Hepatocyte (in vitro differentiated cells): ENCODE measurements at regions not wholly inside any gene's neighbourhood (a gene's known extent, or its start where the extent isn't known, plus 50 kb on each side); places are given as distances from the start of the nearest gene placed in this dataset.

ENCODE experiments used
- DNase-seq: peaks from one replicate; pipeline ENCODE4 v3.0.0-alpha.2; 2016; ENCODE audit warnings: low spot score
- H2AFZ ChIP-seq: fragments of 200-600 bp; sonication (generic); 2 replicates; pipeline ENCODE4 v1.6.0; 2016; ENCODE audit warnings: antibody characterized with exemption, mild to moderate bottlenecking
- H3K27ac ChIP-seq: fragments of 200-600 bp; sonication (generic); 2 replicates; pipeline ENCODE4 v1.5.1; 2016; ENCODE audit warnings: mild to moderate bottlenecking
- H3K27me3 ChIP-seq: fragments of 200-600 bp; sonication (generic); 2 replicates; pipeline ENCODE4 v1.6.1; 2016
- H3K36me3 ChIP-seq: fragments of 200-600 bp; sonication (generic); replicated peaks from 2 replicates; pipeline ENCODE4 v1.5.1; 2016; ENCODE audit warnings: low read depth; ENCODE audit not compliant: insufficient read depth
- H3K4me1 ChIP-seq: fragments of 200-600 bp; sonication (generic); 2 replicates; pipeline ENCODE4 v1.5.1; 2016; ENCODE audit warnings: mild to moderate bottlenecking, moderate library complexity; ENCODE audit not compliant: insufficient read depth
- H3K4me2 ChIP-seq: fragments of 200-600 bp; sonication (generic); 2 replicates; pipeline ENCODE4 v1.6.0; 2016
- H3K4me3 ChIP-seq: fragments of 200-600 bp; sonication (generic); 2 replicates; pipeline ENCODE4 v1.5.1; 2016; ENCODE audit warnings: mild to moderate bottlenecking
- H3K79me2 ChIP-seq: fragments of 200-600 bp; sonication (generic); 2 replicates; pipeline ENCODE4 v1.6.0; 2017; ENCODE audit warnings: mild to moderate bottlenecking
- H3K9me2 ChIP-seq: fragments of 200-600 bp; sonication (generic); replicated peaks from 2 replicates; pipeline ENCODE4 v1.6.0; 2017; ENCODE audit warnings: mild to moderate bottlenecking; ENCODE audit not compliant: insufficient read depth
- H3K9me3 ChIP-seq: fragments of 200-600 bp; sonication (generic); 2 replicates; pipeline ENCODE4 v1.5.1; 2016; ENCODE audit warnings: low read depth, mild to moderate bottlenecking
- H4K20me1 ChIP-seq: fragments of 200-600 bp; sonication (generic); 2 replicates; pipeline ENCODE4 v1.6.0; 2016; ENCODE audit warnings: mild to moderate bottlenecking; ENCODE audit not compliant: insufficient read depth, poor library complexity, severe bottlenecking
- CTCF ChIP-seq: fragments of 200-600 bp; sonication (generic); IDR thresholded peaks from 2 replicates; pipeline ENCODE4 v1.5.1; 2016; ENCODE audit warnings: antibody characterized with exemption, mild to moderate bottlenecking; ENCODE audit not compliant: poor library complexity
- EZH2 ChIP-seq: fragments of 200-600 bp; sonication (generic); IDR thresholded peaks from 2 replicates; pipeline ENCODE4 v1.6.1; 2016; ENCODE audit warnings: antibody characterized with exemption, mild to moderate bottlenecking, borderline replicate concordance
- EZH2phosphoT487 ChIP-seq: fragments of 200-600 bp; sonication (generic); IDR thresholded peaks from one replicate; pipeline ENCODE4 v1.6.1; 2018; ENCODE audit warnings: antibody characterized with exemption, mild to moderate bottlenecking, low read depth, moderate library complexity; ENCODE audit not compliant: unreplicated experiment, severe bottlenecking
- WGBS: methylation state at CpG from one replicate; pipeline ENCODE4 v1.1.6; 2016; ENCODE audit warnings: low lambda C conversion rate; ENCODE audit errors: missing lambda C conversion rate; 5-methylcytosine and 5-hydroxymethylcytosine counted together

- H3K4me3 ChIP-seq: no peak overlapping the region
- H3K79me2 ChIP-seq: no peaks in the 10 kb centered on the region
- no peak overlapping the region for H2AFZ ChIP-seq
- H3K27ac ChIP-seq: no peak overlapping the region
- no peaks in the 10 kb centered on the region for H3K9me2 ChIP-seq
- no peak for DNase-seq
- WGBS: 81% methylated on average over 9 of the region's 9 CpGs
- no peaks in the 10 kb centered on the region for H3K9me3 ChIP-seq
- no peaks in the 10 kb centered on the region for H3K36me3 ChIP-seq
- TF ChIP-seq CTCF: no peak
- TF ChIP-seq EZH2: no peak
- TF ChIP-seq EZH2phosphoT487: no peak
- H3K4me1 ChIP-seq: no peaks in the 10 kb centered on the region
- no peaks in the 10 kb centered on the region for H4K20me1 ChIP-seq
- H3K27me3 ChIP-seq: no peaks in the 10 kb centered on the region
- H3K4me2 ChIP-seq: no peak overlapping the region
These were observed 364.3 kb downstream of the RNF144A start for GRCh38 chr2:7281231-7282201.

GRCh38 chr2:7286120-7286519, 368.9 kb downstream of the RNF144A start:
- Histone ChIP-seq H3K9me3 (no peaks in the 10 kb centered on the region), H3K9me2 (no peaks in the 10 kb centered on the region), H3K4me2 (no peak overlapping the region), H3K36me3 (no peaks in the 10 kb centered on the region), H2AFZ (no peak overlapping the region), H3K4me3 (no peak overlapping the region), H3K79me2 (no peaks in the 10 kb centered on the region), H4K20me1 (no peaks in the 10 kb centered on the region), H3K27me3 (no peaks in the 10 kb centered on the region), H3K27ac (no peak overlapping the region), H3K4me1 (no peaks in the 10 kb centered on the region)
- DNase-seq: no peak
- TF ChIP-seq CTCF (no peak), EZH2phosphoT487 (no peak), EZH2 (no peak)
- WGBS: 92% methylated on average over 9 of the region's 9 CpGs

- H3K4me3 ChIP-seq: no peak overlapping the region
- H3K9me2 ChIP-seq: no peaks in the 10 kb centered on the region
- H3K27me3 ChIP-seq: no peaks in the 10 kb centered on the region
- WGBS: 90% methylated on average over 4 of the region's 4 CpGs
- no peak for DNase-seq
- no peak overlapping the region for H3K27ac ChIP-seq
- H4K20me1 ChIP-seq: no peaks in the 10 kb centered on the region
- no peak overlapping the region for H2AFZ ChIP-seq
- TF ChIP-seq EZH2phosphoT487: no peak
- no peak for TF ChIP-seq CTCF
- no peak for TF ChIP-seq EZH2
- no peaks in the 10 kb centered on the region for H3K36me3 ChIP-seq
- no peaks in the 10 kb centered on the region for H3K4me1 ChIP-seq
- H3K4me2 ChIP-seq: no peak overlapping the region
- H3K9me3 ChIP-seq: no peaks in the 10 kb centered on the region
- no peaks in the 10 kb centered on the region for H3K79me2 ChIP-seq
These were observed 371.3 kb downstream of the RNF144A start for GRCh38 chr2:7288484-7288883.
